A549 (cell line): ENCODE measurements at regions not wholly inside any gene's neighbourhood (a gene's known extent, or its start where the extent isn't known, plus 50 kb on each side); places are given as distances from the start of the nearest gene placed in this dataset.

Experiments
- MYC ChIP-seq: IDR thresholded peaks from 2 replicates; pipeline ENCODE4 v1.6.1; 2012; ENCODE audit warnings: mild to moderate bottlenecking, inconsistent platforms, low read length, improper control_type of control experiment, borderline replicate concordance
- TF ChIP-seq, protein P1 (sequence below): fragments of >200 bp; sonication (Bioruptor Twin); formaldehyde crosslinking; IDR thresholded peaks from 3 replicates; pipeline ENCODE4 v1.5.1; 2016
- TF ChIP-seq, protein P2 (sequence below): fragments of 150-350 bp; IDR thresholded peaks from 2 replicates; pipeline ENCODE4 v1.6.1; 2014; ENCODE audit warnings: low read depth, mild to moderate bottlenecking, low read length
- TF ChIP-seq, protein P3 (sequence below): IDR thresholded peaks from 2 replicates; pipeline ENCODE4 v1.6.1; 2012

DNA sequence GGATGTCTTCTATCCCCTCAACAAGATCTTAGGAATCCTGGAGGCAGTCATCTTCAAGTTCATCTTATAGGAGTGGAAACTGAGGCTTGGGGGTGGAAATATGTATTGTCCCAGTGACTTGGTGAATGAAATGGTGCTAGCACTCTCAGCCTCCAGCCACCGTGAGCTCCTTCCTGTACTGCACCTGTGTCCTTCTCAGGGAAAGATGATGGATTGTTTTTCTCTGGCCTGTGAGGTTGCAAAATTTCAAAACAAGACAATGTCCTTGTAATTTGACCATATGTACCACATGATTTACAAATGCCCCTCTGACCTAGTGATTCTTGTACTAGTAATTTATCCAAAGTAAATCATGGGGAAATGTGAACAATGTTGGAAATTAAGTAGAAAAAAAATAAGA is 71.0 kb upstream of the CHCHD3 start:
- TF ChIP-seq, protein P1, sequence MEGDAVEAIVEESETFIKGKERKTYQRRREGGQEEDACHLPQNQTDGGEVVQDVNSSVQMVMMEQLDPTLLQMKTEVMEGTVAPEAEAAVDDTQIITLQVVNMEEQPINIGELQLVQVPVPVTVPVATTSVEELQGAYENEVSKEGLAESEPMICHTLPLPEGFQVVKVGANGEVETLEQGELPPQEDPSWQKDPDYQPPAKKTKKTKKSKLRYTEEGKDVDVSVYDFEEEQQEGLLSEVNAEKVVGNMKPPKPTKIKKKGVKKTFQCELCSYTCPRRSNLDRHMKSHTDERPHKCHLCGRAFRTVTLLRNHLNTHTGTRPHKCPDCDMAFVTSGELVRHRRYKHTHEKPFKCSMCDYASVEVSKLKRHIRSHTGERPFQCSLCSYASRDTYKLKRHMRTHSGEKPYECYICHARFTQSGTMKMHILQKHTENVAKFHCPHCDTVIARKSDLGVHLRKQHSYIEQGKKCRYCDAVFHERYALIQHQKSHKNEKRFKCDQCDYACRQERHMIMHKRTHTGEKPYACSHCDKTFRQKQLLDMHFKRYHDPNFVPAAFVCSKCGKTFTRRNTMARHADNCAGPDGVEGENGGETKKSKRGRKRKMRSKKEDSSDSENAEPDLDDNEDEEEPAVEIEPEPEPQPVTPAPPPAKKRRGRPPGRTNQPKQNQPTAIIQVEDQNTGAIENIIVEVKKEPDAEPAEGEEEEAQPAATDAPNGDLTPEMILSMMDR, result no peak
- no peak for TF ChIP-seq MYC
- TF ChIP-seq, protein P2, sequence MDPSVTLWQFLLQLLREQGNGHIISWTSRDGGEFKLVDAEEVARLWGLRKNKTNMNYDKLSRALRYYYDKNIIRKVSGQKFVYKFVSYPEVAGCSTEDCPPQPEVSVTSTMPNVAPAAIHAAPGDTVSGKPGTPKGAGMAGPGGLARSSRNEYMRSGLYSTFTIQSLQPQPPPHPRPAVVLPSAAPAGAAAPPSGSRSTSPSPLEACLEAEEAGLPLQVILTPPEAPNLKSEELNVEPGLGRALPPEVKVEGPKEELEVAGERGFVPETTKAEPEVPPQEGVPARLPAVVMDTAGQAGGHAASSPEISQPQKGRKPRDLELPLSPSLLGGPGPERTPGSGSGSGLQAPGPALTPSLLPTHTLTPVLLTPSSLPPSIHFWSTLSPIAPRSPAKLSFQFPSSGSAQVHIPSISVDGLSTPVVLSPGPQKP, result no peak
- TF ChIP-seq, protein P3, sequence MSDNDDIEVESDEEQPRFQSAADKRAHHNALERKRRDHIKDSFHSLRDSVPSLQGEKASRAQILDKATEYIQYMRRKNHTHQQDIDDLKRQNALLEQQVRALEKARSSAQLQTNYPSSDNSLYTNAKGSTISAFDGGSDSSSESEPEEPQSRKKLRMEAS, result no peak
